ENCODE measurements at regions not wholly inside any gene's neighbourhood (a gene's known extent, or its start where the extent isn't known, plus 50 kb on each side); places are given as distances from the start of the nearest gene placed in this dataset.

DNA sequence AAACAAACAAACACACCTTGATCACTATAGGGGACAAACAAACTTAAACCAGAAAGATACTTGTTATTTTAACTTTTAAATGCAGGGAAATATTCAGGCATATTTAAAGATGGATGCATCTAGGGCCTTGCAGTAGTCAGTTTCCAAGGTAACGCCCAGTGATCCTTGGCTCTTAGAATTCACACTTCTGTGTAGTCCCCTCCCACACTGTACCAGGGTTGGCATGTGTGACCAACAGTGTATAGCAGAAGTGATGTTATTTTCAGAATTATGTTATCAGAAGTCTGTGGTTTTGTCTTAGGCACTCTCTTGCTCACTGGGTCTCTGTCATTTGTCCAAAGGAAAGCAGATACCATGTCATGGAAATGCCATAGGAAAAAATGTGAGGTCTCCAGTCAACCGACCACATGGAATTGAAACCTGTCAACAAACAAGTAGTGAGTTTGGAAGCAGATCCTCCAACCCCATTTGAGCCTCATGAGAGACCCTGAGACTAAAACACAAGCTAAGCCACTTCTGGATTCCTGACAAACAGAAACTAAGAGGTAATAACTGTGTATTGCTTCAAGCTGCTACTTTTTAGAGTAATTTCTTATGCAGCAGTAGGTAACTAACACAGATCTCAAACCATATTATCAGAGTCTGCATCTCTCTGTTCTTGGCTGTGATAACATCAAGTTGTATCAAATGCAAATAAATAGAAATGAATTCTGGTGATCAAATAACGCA is 670.3 kb downstream of the KCTD8 start:
- no peak overlapping the region for H3K9ac ChIP-seq (ENCODE audit: extremely low read depth, low read length, poor library complexity, severe bottlenecking)
- Mint-ChIP-seq H3K27me3 (ENCODE audit: insufficient read depth) (no peaks in the 10 kb centered on the region), H3K9me3 (no peaks in the 10 kb centered on the region), H3K4me3 (no peak overlapping the region), H3K27ac (no peak overlapping the region), H3K36me3 (ENCODE audit: low read depth) (no peaks in the 10 kb centered on the region), H3K4me1 (peaks cover 8% of the 10 kb centered on the region)
- H3K36me3 ChIP-seq (ENCODE audit: control insufficient read depth, insufficient read depth, low read length): no peaks in the 10 kb centered on the region
- TF ChIP-seq, protein P1, sequence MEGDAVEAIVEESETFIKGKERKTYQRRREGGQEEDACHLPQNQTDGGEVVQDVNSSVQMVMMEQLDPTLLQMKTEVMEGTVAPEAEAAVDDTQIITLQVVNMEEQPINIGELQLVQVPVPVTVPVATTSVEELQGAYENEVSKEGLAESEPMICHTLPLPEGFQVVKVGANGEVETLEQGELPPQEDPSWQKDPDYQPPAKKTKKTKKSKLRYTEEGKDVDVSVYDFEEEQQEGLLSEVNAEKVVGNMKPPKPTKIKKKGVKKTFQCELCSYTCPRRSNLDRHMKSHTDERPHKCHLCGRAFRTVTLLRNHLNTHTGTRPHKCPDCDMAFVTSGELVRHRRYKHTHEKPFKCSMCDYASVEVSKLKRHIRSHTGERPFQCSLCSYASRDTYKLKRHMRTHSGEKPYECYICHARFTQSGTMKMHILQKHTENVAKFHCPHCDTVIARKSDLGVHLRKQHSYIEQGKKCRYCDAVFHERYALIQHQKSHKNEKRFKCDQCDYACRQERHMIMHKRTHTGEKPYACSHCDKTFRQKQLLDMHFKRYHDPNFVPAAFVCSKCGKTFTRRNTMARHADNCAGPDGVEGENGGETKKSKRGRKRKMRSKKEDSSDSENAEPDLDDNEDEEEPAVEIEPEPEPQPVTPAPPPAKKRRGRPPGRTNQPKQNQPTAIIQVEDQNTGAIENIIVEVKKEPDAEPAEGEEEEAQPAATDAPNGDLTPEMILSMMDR (conservative IDR thresholded peaks at IDR 0.05): no peak
- H3K27ac ChIP-seq (ENCODE audit: low read depth, low read length): no peak overlapping the region
- no peaks in the 10 kb centered on the region for H3K9me3 ChIP-seq (ENCODE audit: control insufficient read depth, low read length)
- DNase-seq: no peak
- WGBS, 2 experiments (ENCODE audit: insufficient coverage in 1 of 2, insufficient read length in 1 of 2): 98 to 100% methylated on average over 1 to 3 of the region's 3 CpGs
- no peaks in the 10 kb centered on the region for H3K4me1 ChIP-seq (ENCODE audit: control insufficient read depth, insufficient read depth, low read length)
- H3K27me3 ChIP-seq (ENCODE audit: control insufficient read depth, insufficient read depth, low read length, poor library complexity, severe bottlenecking): no peaks in the 10 kb centered on the region
- no peak overlapping the region for H3K4me3 ChIP-seq (ENCODE audit: low read length)

DNA sequence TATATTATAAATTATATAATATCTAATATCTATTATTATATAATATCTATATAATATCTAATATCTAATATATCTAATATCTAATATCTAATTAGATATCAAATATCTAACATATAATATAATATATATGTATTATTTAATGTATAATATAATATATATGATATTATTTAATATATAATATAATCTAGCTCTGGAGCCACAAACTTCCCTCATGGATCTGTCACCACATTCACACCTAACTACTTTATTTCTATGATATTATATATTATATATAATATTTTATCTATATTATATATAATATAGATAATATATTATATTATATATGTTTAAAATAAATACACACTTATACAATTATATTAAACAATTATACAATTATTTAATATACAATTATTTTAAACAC is 667.5 kb downstream of the KCTD8 start:
- Mint-ChIP-seq H3K4me1 (peaks cover 25% of the 10 kb centered on the region), H3K27ac (no peak overlapping the region), H3K4me3 (no peak overlapping the region), H3K36me3 (ENCODE audit: low read depth) (no peaks in the 10 kb centered on the region), H3K9me3 (peaks cover 6% of the 10 kb centered on the region), H3K27me3 (ENCODE audit: insufficient read depth) (no peaks in the 10 kb centered on the region)
- no peak overlapping the region for H3K27ac ChIP-seq (ENCODE audit: low read depth, low read length)
- H3K4me1 ChIP-seq (ENCODE audit: control insufficient read depth, insufficient read depth, low read length): peaks cover 4% of the 10 kb centered on the region
- no peak overlapping the region for H3K4me3 ChIP-seq (ENCODE audit: low read length)
- no peaks in the 10 kb centered on the region for H3K9me3 ChIP-seq (ENCODE audit: control insufficient read depth, low read length)
- no peaks in the 10 kb centered on the region for H3K36me3 ChIP-seq (ENCODE audit: control insufficient read depth, insufficient read depth, low read length)
- TF ChIP-seq, protein P1 (conservative IDR thresholded peaks at IDR 0.05): no peak
- no peak for DNase-seq
- no peak overlapping the region for H3K9ac ChIP-seq (ENCODE audit: extremely low read depth, low read length, poor library complexity, severe bottlenecking)
- no peaks in the 10 kb centered on the region for H3K27me3 ChIP-seq (ENCODE audit: control insufficient read depth, insufficient read depth, low read length, poor library complexity, severe bottlenecking)

DNA sequence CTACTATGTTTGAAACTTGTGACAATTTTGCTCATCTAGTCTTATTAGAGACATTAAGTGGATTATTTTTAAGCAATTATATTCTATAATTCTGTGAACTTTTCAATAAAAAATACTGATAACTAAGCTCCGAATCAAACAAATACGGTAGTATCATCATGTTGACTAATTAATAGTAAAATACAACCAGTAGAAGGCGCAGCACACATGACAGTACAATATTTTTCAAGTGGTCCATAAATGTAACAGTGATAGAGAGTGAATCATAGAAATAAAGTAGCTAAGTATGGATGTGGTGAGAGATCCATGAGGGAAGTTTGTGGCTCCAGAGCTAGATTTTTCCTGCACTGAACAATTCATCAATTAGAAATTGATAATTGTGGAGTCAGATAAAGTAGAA is 666.2 kb downstream of the KCTD8 start:
- H3K36me3 ChIP-seq (ENCODE audit: control insufficient read depth, insufficient read depth, low read length): no peaks in the 10 kb centered on the region
- 95% methylated on average over 3 of the region's 3 CpGs; no CpG with 5 or more reads in 1 of the 2 experiments for WGBS, 2 experiments (ENCODE audit: insufficient coverage in 1 of 2, insufficient read length in 1 of 2)
- no peak for DNase-seq
- H3K27ac Mint-ChIP-seq: no peak overlapping the region
- no peak overlapping the region for H3K4me3 Mint-ChIP-seq
- H3K27me3 ChIP-seq (ENCODE audit: control insufficient read depth, insufficient read depth, low read length, poor library complexity, severe bottlenecking): no peaks in the 10 kb centered on the region
- H3K9me3 Mint-ChIP-seq: peaks cover 12% of the 10 kb centered on the region
- no peaks in the 10 kb centered on the region for H3K36me3 Mint-ChIP-seq (ENCODE audit: low read depth)
- H3K9me3 ChIP-seq (ENCODE audit: control insufficient read depth, low read length): no peaks in the 10 kb centered on the region
- no peak overlapping the region for H3K9ac ChIP-seq (ENCODE audit: extremely low read depth, low read length, poor library complexity, severe bottlenecking)
- H3K27me3 Mint-ChIP-seq (ENCODE audit: insufficient read depth): no peaks in the 10 kb centered on the region
- H3K4me3 ChIP-seq (ENCODE audit: low read length): no peak overlapping the region
- no peak overlapping the region for H3K27ac ChIP-seq (ENCODE audit: low read depth, low read length)
- peaks cover 25% of the 10 kb centered on the region for H3K4me1 Mint-ChIP-seq
- peaks cover 4% of the 10 kb centered on the region for H3K4me1 ChIP-seq (ENCODE audit: control insufficient read depth, insufficient read depth, low read length)
- TF ChIP-seq, protein P1 (conservative IDR thresholded peaks at IDR 0.05): no peak

All from endodermal cell (in vitro differentiated cells).